ENCODE measurements at regions not wholly inside any gene's neighbourhood (a gene's known extent, or its start where the extent isn't known, plus 50 kb on each side); places are given as distances from the start of the nearest gene placed in this dataset.

GRCh38 chr6:5833120-5833519, 173.6 kb downstream of the NRN1 start:
- TF ChIP-seq POLR2A (IDR thresholded peaks at IDR 0.05) = no peak
- TF ChIP-seq, protein P1, sequence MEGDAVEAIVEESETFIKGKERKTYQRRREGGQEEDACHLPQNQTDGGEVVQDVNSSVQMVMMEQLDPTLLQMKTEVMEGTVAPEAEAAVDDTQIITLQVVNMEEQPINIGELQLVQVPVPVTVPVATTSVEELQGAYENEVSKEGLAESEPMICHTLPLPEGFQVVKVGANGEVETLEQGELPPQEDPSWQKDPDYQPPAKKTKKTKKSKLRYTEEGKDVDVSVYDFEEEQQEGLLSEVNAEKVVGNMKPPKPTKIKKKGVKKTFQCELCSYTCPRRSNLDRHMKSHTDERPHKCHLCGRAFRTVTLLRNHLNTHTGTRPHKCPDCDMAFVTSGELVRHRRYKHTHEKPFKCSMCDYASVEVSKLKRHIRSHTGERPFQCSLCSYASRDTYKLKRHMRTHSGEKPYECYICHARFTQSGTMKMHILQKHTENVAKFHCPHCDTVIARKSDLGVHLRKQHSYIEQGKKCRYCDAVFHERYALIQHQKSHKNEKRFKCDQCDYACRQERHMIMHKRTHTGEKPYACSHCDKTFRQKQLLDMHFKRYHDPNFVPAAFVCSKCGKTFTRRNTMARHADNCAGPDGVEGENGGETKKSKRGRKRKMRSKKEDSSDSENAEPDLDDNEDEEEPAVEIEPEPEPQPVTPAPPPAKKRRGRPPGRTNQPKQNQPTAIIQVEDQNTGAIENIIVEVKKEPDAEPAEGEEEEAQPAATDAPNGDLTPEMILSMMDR (IDR thresholded peaks at IDR 0.05) = no peak
